KMS-11 (cell line): ENCODE measurements at regions not wholly inside any gene's neighbourhood (a gene's known extent, or its start where the extent isn't known, plus 50 kb on each side); places are given as distances from the start of the nearest gene placed in this dataset.

Source experiments
- H2AFZ ChIP-seq: fragments of 200-600 bp; sonication (generic); 2 replicates; pipeline ENCODE4 v1.6.1; 2016; ENCODE audit warnings: antibody characterized with exemption, mixed run types, low read depth
- H3K27ac ChIP-seq: fragments of 200-600 bp; sonication (generic); 2 replicates; pipeline ENCODE4 v1.6.1; 2016; ENCODE audit warnings: mild to moderate bottlenecking, mixed run types
- H3K27me3 ChIP-seq: fragments of 200-600 bp; sonication (generic); 2 replicates; pipeline ENCODE4 v1.6.1; 2017; ENCODE audit warnings: mild to moderate bottlenecking, low read depth, mixed run types, moderate library complexity; ENCODE audit not compliant: insufficient read depth
- H3K36me3 ChIP-seq: fragments of 200-600 bp; sonication (generic); 2 replicates; pipeline ENCODE4 v1.6.1; 2017; ENCODE audit warnings: mild to moderate bottlenecking, mixed run types; ENCODE audit not compliant: insufficient read depth
- H3K4me1 ChIP-seq: fragments of 200-600 bp; sonication (generic); 2 replicates; pipeline ENCODE4 v1.6.1; 2016; ENCODE audit warnings: mild to moderate bottlenecking, low read depth, mixed run types; ENCODE audit not compliant: poor library complexity, severe bottlenecking
- H3K4me2 ChIP-seq: fragments of 200-600 bp; sonication (generic); 2 replicates; pipeline ENCODE4 v1.7.0; 2016; ENCODE audit warnings: mild to moderate bottlenecking, mixed run types
- H3K4me3 ChIP-seq: fragments of 200-600 bp; sonication (generic); IDR thresholded peaks from 2 replicates; pipeline ENCODE4 v1.6.1; 2017; ENCODE audit warnings: low read depth, low read length, mixed read lengths; ENCODE audit not compliant: insufficient read depth
- H3K79me2 ChIP-seq: fragments of 200-600 bp; sonication (generic); 2 replicates; pipeline ENCODE4 v1.6.1; 2016; ENCODE audit warnings: low read depth, mixed run types; ENCODE audit not compliant: insufficient read depth
- H3K9ac ChIP-seq: fragments of 200-600 bp; sonication (generic); 2 replicates; pipeline ENCODE4 v1.6.1; 2016; ENCODE audit warnings: mild to moderate bottlenecking, mixed run types
- H4K20me1 ChIP-seq: fragments of 200-600 bp; sonication (generic); 2 replicates; pipeline ENCODE4 v1.6.1; 2016; ENCODE audit warnings: mild to moderate bottlenecking, mixed run types; ENCODE audit not compliant: insufficient read depth
- CTCF ChIP-seq: fragments of 200-600 bp; sonication (generic); conservative IDR thresholded peaks from 2 replicates; pipeline ENCODE4 v1.6.1; 2017; ENCODE audit warnings: low read depth, mild to moderate bottlenecking, antibody characterized with exemption, low read length, moderate library complexity, mixed read lengths

GRCh38 chr5:105034401-105034763 lies 1471.8 kb upstream of the NUDT12 start:
- Histone ChIP-seq H3K27ac (no peak overlapping the region), H2AFZ (no peak overlapping the region), H3K4me2 (no peak overlapping the region), H3K9ac (no peak overlapping the region), H3K4me3 (no peak overlapping the region), H3K36me3 (no peaks in the 10 kb centered on the region), H3K79me2 (no peaks in the 10 kb centered on the region), H3K27me3 (no peaks in the 10 kb centered on the region), H3K4me1 (no peaks in the 10 kb centered on the region), H4K20me1 (no peaks in the 10 kb centered on the region)
- TF ChIP-seq CTCF, result no peak

GRCh38 chr5:105033637-105034400 lies 1471.2 kb upstream of the NUDT12 start:
- H3K9ac ChIP-seq, result no peak overlapping the region
- no peaks in the 10 kb centered on the region for H3K79me2 ChIP-seq
- no peak for TF ChIP-seq CTCF
- H3K4me2 ChIP-seq, result no peak overlapping the region
- no peak overlapping the region for H3K4me3 ChIP-seq
- H3K27ac ChIP-seq, result no peak overlapping the region
- no peaks in the 10 kb centered on the region for H4K20me1 ChIP-seq
- H3K4me1 ChIP-seq, result no peaks in the 10 kb centered on the region
- H3K27me3 ChIP-seq, result no peaks in the 10 kb centered on the region
- no peaks in the 10 kb centered on the region for H3K36me3 ChIP-seq
- no peak overlapping the region for H2AFZ ChIP-seq

- no peak for TF ChIP-seq CTCF
- no peak overlapping the region for H3K4me3 ChIP-seq
- H3K36me3 ChIP-seq, result no peaks in the 10 kb centered on the region
- H4K20me1 ChIP-seq, result no peaks in the 10 kb centered on the region
- no peaks in the 10 kb centered on the region for H3K27me3 ChIP-seq
- H3K4me1 ChIP-seq, result no peaks in the 10 kb centered on the region
- H3K9ac ChIP-seq, result no peak overlapping the region
- H3K4me2 ChIP-seq, result no peak overlapping the region
- H3K27ac ChIP-seq, result no peak overlapping the region
- H3K79me2 ChIP-seq, result no peaks in the 10 kb centered on the region
- no peak overlapping the region for H2AFZ ChIP-seq
Measured at GRCh38 chr5:105032917-105033316, 1470.3 kb upstream of the NUDT12 start.

GRCh38 chr5:105030153-105030552 lies 1467.6 kb upstream of the NUDT12 start:
- no peaks in the 10 kb centered on the region for H3K4me1 ChIP-seq
- no peaks in the 10 kb centered on the region for H3K79me2 ChIP-seq
- TF ChIP-seq CTCF, result no peak
- no peaks in the 10 kb centered on the region for H3K27me3 ChIP-seq
- H3K9ac ChIP-seq, result no peak overlapping the region
- no peaks in the 10 kb centered on the region for H3K36me3 ChIP-seq
- no peaks in the 10 kb centered on the region for H4K20me1 ChIP-seq
- H3K4me3 ChIP-seq, result no peak overlapping the region
- H2AFZ ChIP-seq, result no peak overlapping the region
- no peak overlapping the region for H3K4me2 ChIP-seq
- no peak overlapping the region for H3K27ac ChIP-seq
